Gastroesophageal sphincter (tissue), 3 donors: ENCODE measurements at regions not wholly inside any gene's neighbourhood (a gene's known extent, or its start where the extent isn't known, plus 50 kb on each side); places are given as distances from the start of the nearest gene placed in this dataset.

Source experiments
- CTCF ChIP-seq, 4 experiments: fragments of 200-600 bp in 2 of 4; fragments of 450-650 bp in 2 of 4; sonication (generic) in 1 of 4; IDR thresholded peaks; one replicate each; pipeline ENCODE4 v1.5.1; 2017 to 2019; ENCODE audit warnings: antibody characterized with exemption in 4 of 4, mild to moderate bottlenecking in 2 of 4, moderate library complexity in 2 of 4
- POLR2A ChIP-seq, 2 donors: fragments of 450-650 bp; IDR thresholded peaks; one replicate each; pipeline ENCODE4 v1.6.1; 2017; ENCODE audit warnings: antibody characterized with exemption in 2 of 2, mild to moderate bottlenecking in 2 of 2, moderate library complexity in 1 of 2

GRCh38 chr20:47854687-47855212, 69.5 kb upstream of the SULF2 start:
- TF ChIP-seq CTCF (IDR thresholded peaks at IDR 0.05) (peak in 1 of 4 experiments; percentile 30), POLR2A (IDR thresholded peaks at IDR 0.05) (no peak)
